ENCODE measurements at regions not wholly inside any gene's neighbourhood (a gene's known extent, or its start where the extent isn't known, plus 50 kb on each side); places are given as distances from the start of the nearest gene placed in this dataset.
"Not testable (repeated sequence)": the region's sequence is repeated elsewhere in the genome, so short reads cannot be mapped to it uniquely, and the experiment has no call there.

GRCh38 chr5:96548905-96549304 lies 113.3 kb upstream of the CAST start:
- H3K4me1 ChIP-seq (ENCODE audit: low read depth), result no peaks in the 10 kb centered on the region
- peak; percentile 2 for TF ChIP-seq CTCF (IDR thresholded peaks at IDR 0.05; ENCODE audit: low read depth, low read length)
- H3K27me3 ChIP-seq, result no peaks in the 10 kb centered on the region
- H3K27ac ChIP-seq, result no peak overlapping the region
- no peaks in the 10 kb centered on the region for H3K9me3 ChIP-seq (ENCODE audit: low read depth)
- H3K36me3 ChIP-seq, result no peaks in the 10 kb centered on the region
- H3K4me3 ChIP-seq, result no peak overlapping the region
- peak in 1 of 2 donors; percentile 52 for DNase-seq (ENCODE audit: low read depth in 1 of 2, low spot score in 1 of 2)

GRCh38 chr5:96560857-96561256 lies 101.3 kb upstream of the CAST start:
- not testable (repeated sequence) for H3K27ac ChIP-seq

GRCh38 chr5:96562614-96563013 lies 99.6 kb upstream of the CAST start:
- Histone ChIP-seq H3K4me1 (ENCODE audit: low read depth) (no peaks in the 10 kb centered on the region), H3K4me3 (no peak overlapping the region), H3K27me3 (no peaks in the 10 kb centered on the region), H3K36me3 (no peaks in the 10 kb centered on the region), H3K9me3 (ENCODE audit: low read depth) (no peaks in the 10 kb centered on the region), H3K27ac (no peak overlapping the region)
- peak in 1 of 2 donors; percentile 12 for DNase-seq (ENCODE audit: low read depth in 1 of 2, low spot score in 1 of 2)
- no peak for TF ChIP-seq CTCF (IDR thresholded peaks at IDR 0.05; ENCODE audit: low read depth, low read length)

More at GRCh38 chr5:96560857-96561256, 101.3 kb upstream of the CAST start:
- H3K4me3 ChIP-seq; DNase-seq (ENCODE audit: low read depth in 1 of 2, low spot score in 1 of 2); H3K27me3 ChIP-seq; H3K4me1 ChIP-seq (ENCODE audit: low read depth); H3K36me3 ChIP-seq; H3K9me3 ChIP-seq (ENCODE audit: low read depth): not testable (repeated sequence)

- Histone ChIP-seq H3K9me3 (ENCODE audit: low read depth) (no peaks in the 10 kb centered on the region), H3K27me3 (no peaks in the 10 kb centered on the region), H3K36me3 (no peaks in the 10 kb centered on the region), H3K4me1 (ENCODE audit: low read depth) (no peaks in the 10 kb centered on the region), H3K4me3 (no peak overlapping the region), H3K27ac (no peak overlapping the region)
- TF ChIP-seq CTCF (IDR thresholded peaks at IDR 0.05; ENCODE audit: low read depth, low read length), result no peak
- no peak for DNase-seq (ENCODE audit: low read depth in 1 of 2, low spot score in 1 of 2)
Observed at GRCh38 chr5:96563816-96564215, 98.4 kb upstream of the CAST start.

GRCh38 chr5:96565582-96566265 lies 96.5 kb upstream of the CAST start:
- Histone ChIP-seq H3K27me3 (no peaks in the 10 kb centered on the region), H3K4me3 (no peak overlapping the region), H3K36me3 (no peaks in the 10 kb centered on the region), H3K27ac (no peak overlapping the region), H3K4me1 (ENCODE audit: low read depth) (no peaks in the 10 kb centered on the region), H3K9me3 (ENCODE audit: low read depth) (no peaks in the 10 kb centered on the region)
- no peak for TF ChIP-seq CTCF (IDR thresholded peaks at IDR 0.05; ENCODE audit: low read depth, low read length)
- DNase-seq (ENCODE audit: low read depth in 1 of 2, low spot score in 1 of 2), result peak in 1 of 2 donors; percentile 66

GRCh38 chr5:96566833-96567587 lies 95.2 kb upstream of the CAST start:
- H3K27ac ChIP-seq, result no peak overlapping the region
- no peaks in the 10 kb centered on the region for H3K36me3 ChIP-seq
- H3K4me1 ChIP-seq (ENCODE audit: low read depth), result no peaks in the 10 kb centered on the region
- peak in 1 of 2 donors; percentile 68 for DNase-seq (ENCODE audit: low read depth in 1 of 2, low spot score in 1 of 2)
- H3K4me3 ChIP-seq, result no peak overlapping the region
- H3K9me3 ChIP-seq (ENCODE audit: low read depth), result no peaks in the 10 kb centered on the region
- TF ChIP-seq CTCF (IDR thresholded peaks at IDR 0.05; ENCODE audit: low read depth, low read length), result no peak
- H3K27me3 ChIP-seq, result no peaks in the 10 kb centered on the region
